RWPE2 (cell line): ENCODE measurements at regions not wholly inside any gene's neighbourhood (a gene's known extent, or its start where the extent isn't known, plus 50 kb on each side); places are given as distances from the start of the nearest gene placed in this dataset.

Source experiments
- ATAC-seq: fragments of 200-7000 bp; cut with Tn5 transposase; 3 replicates; pipeline ENCODE4 v1.9.1; 2021; ENCODE audit warnings: low read depth
- DNase-seq: peaks from one replicate; pipeline ENCODE4 v3.0.0-alpha.2; 2020; ENCODE audit warnings: low spot score
- H3K27ac ChIP-seq: fragments of 450-650 bp; 2 replicates; pipeline ENCODE4 v1.5.1; 2017; ENCODE audit warnings: mild to moderate bottlenecking; ENCODE audit not compliant: poor library complexity, severe bottlenecking
- H3K27me3 ChIP-seq: fragments of 250-450 bp; sonication (Bioruptor Pico); 2 replicates; pipeline ENCODE4 v1.5.1; 2021; ENCODE audit warnings: mild to moderate bottlenecking, moderate library complexity; ENCODE audit not compliant: insufficient read depth, poor library complexity, severe bottlenecking
- H3K36me3 ChIP-seq: fragments of 250-450 bp; sonication (Bioruptor Pico); 2 replicates; pipeline ENCODE4 v1.5.1; 2020; ENCODE audit warnings: low read depth, mild to moderate bottlenecking, moderate library complexity
- H3K4me1 ChIP-seq: fragments of 250-450 bp; sonication (Bioruptor Pico); 2 replicates; pipeline ENCODE4 v1.5.1; 2021; ENCODE audit warnings: mild to moderate bottlenecking, moderate library complexity; ENCODE audit not compliant: insufficient read depth, poor library complexity, severe bottlenecking
- H3K4me3 ChIP-seq: fragments of 250-450 bp; sonication (Bioruptor Pico); 2 replicates; pipeline ENCODE4 v1.5.1; 2021; ENCODE audit warnings: mild to moderate bottlenecking, moderate library complexity; ENCODE audit not compliant: severe bottlenecking
- H3K9me3 ChIP-seq: fragments of 250-450 bp; sonication (Bioruptor Pico); 2 replicates; pipeline ENCODE4 v1.5.1; 2021; ENCODE audit warnings: mild to moderate bottlenecking, moderate library complexity; ENCODE audit not compliant: severe bottlenecking
- TF ChIP-seq, protein P1 (sequence below): fragments of 450-650 bp; IDR thresholded peaks from one replicate; pipeline ENCODE4 v1.5.1; 2017; ENCODE audit warnings: mild to moderate bottlenecking, moderate library complexity; ENCODE audit not compliant: poor library complexity, severe bottlenecking

DNA sequence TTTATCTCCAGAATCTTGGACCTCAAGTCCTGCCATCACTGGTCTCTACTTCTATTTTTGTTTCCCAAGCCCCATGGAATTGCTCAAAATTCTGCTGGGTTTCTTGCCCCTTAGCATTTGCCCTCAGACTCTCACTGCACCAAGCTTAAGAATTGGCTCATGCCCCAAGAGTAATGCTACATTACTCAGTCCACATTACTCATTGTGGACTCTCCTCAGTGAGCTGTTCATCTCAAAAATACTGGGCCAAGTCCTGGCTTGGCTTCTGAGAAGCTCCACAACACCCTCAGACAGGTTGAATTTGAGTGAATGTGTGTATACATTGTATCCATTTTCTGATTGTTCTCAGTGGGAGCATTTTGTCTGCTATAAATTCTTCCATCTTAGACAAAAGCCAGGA lies 364.4 kb upstream of the ARHGEF26 start:
- Histone ChIP-seq H3K9me3 (no peaks in the 10 kb centered on the region), H3K27ac (no peak overlapping the region), H3K4me1 (no peaks in the 10 kb centered on the region), H3K4me3 (no peak overlapping the region), H3K36me3 (no peaks in the 10 kb centered on the region), H3K27me3 (no peaks in the 10 kb centered on the region)
- ATAC-seq: peak; percentile 73; the same call in 2 of the 3 replicates
- DNase-seq: no peak
- TF ChIP-seq, protein P1, sequence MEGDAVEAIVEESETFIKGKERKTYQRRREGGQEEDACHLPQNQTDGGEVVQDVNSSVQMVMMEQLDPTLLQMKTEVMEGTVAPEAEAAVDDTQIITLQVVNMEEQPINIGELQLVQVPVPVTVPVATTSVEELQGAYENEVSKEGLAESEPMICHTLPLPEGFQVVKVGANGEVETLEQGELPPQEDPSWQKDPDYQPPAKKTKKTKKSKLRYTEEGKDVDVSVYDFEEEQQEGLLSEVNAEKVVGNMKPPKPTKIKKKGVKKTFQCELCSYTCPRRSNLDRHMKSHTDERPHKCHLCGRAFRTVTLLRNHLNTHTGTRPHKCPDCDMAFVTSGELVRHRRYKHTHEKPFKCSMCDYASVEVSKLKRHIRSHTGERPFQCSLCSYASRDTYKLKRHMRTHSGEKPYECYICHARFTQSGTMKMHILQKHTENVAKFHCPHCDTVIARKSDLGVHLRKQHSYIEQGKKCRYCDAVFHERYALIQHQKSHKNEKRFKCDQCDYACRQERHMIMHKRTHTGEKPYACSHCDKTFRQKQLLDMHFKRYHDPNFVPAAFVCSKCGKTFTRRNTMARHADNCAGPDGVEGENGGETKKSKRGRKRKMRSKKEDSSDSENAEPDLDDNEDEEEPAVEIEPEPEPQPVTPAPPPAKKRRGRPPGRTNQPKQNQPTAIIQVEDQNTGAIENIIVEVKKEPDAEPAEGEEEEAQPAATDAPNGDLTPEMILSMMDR: no peak

DNA sequence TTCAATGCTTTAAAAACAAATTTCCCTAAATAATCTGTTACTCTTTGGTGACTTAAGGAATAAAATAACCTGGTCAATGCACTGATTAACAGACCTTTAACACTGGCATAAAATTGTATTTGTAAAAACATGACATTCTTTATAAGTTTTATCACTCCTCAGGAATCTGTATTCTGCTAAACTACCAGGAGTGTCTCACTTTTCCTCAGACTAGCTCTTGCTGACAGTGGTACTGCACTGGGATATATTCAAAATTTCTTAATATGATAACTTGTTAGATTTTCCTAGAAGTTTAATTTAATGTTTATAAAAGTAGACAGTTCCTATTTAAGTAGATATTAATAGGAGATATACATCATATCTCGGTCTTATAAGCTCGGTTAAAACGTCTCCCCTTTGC lies 363.4 kb upstream of the ARHGEF26 start:
- H3K36me3 ChIP-seq: no peaks in the 10 kb centered on the region
- H3K27ac ChIP-seq: no peak overlapping the region
- no peak overlapping the region for H3K4me3 ChIP-seq
- TF ChIP-seq, protein P1: no peak
- no peaks in the 10 kb centered on the region for H3K4me1 ChIP-seq
- no peaks in the 10 kb centered on the region for H3K9me3 ChIP-seq
- no peak for ATAC-seq
- no peak for DNase-seq
- H3K27me3 ChIP-seq: no peaks in the 10 kb centered on the region

DNA sequence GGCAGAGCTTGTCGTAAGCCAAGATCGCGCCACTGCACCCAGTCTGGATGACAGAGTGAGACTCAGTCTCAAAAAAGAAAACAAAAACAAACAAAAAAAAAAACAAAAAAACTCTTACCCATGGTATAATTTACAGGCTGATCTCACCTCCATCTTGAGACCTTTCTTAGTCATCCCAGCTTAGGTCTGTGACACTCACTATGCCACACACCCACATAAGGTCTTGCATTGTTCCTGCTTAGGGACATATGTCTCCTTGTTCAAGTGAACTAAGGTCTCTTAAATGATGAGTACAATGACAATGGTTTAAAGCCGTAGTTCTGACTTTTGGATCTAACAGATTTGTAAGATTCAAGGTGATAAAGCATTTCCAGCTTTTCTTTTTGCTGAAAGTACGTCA lies 360.2 kb upstream of the ARHGEF26 start:
- Histone ChIP-seq H3K9me3 (no peaks in the 10 kb centered on the region), H3K36me3 (no peaks in the 10 kb centered on the region), H3K27ac (no peak overlapping the region), H3K27me3 (no peaks in the 10 kb centered on the region), H3K4me1 (no peaks in the 10 kb centered on the region), H3K4me3 (no peak overlapping the region)
- DNase-seq: no peak
- TF ChIP-seq, protein P1: no peak
- no peak for ATAC-seq

DNA sequence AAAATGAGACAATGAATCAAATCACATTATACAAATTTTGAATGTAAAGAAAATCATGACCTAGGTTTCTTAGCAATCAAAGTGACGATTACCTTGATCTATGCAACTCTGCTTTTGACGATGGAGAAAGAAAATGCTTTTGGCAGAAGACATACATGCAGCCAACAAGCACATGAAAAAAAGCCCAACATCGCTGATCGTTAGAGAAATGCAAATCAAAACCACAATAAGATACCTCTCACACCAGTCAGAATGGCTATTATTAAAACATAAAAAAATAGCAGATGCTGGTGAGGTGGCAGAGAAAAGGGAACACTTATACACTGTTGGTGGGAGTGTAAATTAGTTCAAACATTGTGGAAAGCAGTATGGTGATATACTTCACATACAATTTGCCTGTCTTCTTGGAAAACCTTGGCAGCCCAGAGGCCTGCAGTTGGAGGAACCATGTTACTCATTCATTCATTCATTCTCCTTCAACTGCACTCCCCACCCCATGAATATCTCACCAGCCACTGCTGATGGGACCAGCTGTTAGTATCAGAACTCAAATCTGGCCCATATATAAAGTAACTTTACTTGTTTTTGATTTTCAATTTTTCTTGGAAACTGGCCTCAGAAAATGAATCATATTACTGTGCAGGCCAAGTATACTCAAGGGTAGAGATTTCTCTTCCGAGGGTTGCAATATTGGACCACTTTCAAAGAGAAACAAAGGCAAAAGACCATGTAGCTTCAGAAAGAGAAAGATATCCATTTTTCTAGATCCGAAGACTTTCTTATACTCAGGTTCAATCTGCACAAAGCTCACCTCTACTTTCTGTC lies 358.6 kb upstream of the ARHGEF26 start:
- H3K4me3 ChIP-seq: no peak overlapping the region
- H3K36me3 ChIP-seq: no peaks in the 10 kb centered on the region
- no peaks in the 10 kb centered on the region for H3K27me3 ChIP-seq
- DNase-seq: no peak
- TF ChIP-seq, protein P1: no peak
- no peaks in the 10 kb centered on the region for H3K4me1 ChIP-seq
- no peaks in the 10 kb centered on the region for H3K9me3 ChIP-seq
- no peak overlapping the region for H3K27ac ChIP-seq
- ATAC-seq: no peak
